Coronary artery (tissue), 2 donors: ENCODE measurements at regions not wholly inside any gene's neighbourhood (a gene's known extent, or its start where the extent isn't known, plus 50 kb on each side); places are given as distances from the start of the nearest gene placed in this dataset.

Source experiments
- DNase-seq: peaks from one replicate; pipeline ENCODE4 v3.0.0-alpha.2; 2017; ENCODE audit warnings: low spot score
- H3K27ac ChIP-seq, 2 donors: fragments of 200-600 bp; sonication (generic); one replicate each; pipeline ENCODE4 v1.5.1; 2016 to 2019
- H3K4me3 ChIP-seq: fragments of 200-600 bp; sonication (generic); 2 replicates; pipeline ENCODE4 v1.5.1; 2016; ENCODE audit warnings: mild to moderate bottlenecking, moderate library complexity
- TF ChIP-seq, protein P1 (sequence below): fragments of 200-600 bp; sonication (generic); IDR thresholded peaks from one replicate; pipeline ENCODE4 v1.5.1; 2019; ENCODE audit warnings: antibody characterized with exemption

DNA sequence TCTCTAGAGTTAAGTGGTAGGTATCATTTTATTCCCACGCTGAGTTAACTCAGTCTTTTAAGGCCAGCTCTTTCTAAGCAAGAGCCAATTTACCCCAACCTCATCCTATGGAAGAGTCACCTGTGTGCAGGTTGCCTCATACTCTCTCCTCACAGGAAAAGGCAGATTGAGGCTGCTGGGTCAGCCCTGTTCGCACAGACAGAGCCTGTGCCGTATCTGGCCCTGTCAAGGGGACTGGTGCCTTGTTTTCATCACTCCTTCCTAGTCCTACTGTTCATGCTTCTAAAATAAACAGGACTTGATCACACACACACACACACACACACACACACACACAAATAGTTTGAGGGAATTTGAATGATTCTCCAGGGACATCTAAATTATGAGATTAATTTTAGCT lies 285.0 kb downstream of the SLC6A15 start:
- no peak overlapping the region for H3K4me3 ChIP-seq
- no peak overlapping the region for H3K27ac ChIP-seq
- TF ChIP-seq, protein P1, sequence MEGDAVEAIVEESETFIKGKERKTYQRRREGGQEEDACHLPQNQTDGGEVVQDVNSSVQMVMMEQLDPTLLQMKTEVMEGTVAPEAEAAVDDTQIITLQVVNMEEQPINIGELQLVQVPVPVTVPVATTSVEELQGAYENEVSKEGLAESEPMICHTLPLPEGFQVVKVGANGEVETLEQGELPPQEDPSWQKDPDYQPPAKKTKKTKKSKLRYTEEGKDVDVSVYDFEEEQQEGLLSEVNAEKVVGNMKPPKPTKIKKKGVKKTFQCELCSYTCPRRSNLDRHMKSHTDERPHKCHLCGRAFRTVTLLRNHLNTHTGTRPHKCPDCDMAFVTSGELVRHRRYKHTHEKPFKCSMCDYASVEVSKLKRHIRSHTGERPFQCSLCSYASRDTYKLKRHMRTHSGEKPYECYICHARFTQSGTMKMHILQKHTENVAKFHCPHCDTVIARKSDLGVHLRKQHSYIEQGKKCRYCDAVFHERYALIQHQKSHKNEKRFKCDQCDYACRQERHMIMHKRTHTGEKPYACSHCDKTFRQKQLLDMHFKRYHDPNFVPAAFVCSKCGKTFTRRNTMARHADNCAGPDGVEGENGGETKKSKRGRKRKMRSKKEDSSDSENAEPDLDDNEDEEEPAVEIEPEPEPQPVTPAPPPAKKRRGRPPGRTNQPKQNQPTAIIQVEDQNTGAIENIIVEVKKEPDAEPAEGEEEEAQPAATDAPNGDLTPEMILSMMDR, result no peak
- DNase-seq, result no peak

DNA sequence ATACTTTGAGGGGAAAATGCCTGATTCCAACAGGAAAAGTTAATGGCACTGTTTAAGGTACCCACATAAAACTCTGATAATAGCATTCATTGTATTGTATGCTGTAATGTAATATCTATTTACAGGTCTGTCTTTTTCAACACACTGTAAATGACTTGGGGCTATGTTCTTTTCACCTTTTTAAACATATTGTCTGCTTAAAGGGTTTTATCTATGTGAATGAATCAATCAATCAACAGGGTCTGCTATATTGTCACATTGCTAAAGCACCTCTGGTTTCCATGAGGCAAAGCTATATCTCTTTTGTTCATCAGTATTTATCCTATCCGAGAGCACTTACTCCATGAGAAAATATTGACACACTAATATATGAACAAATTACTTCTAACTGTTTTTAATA lies 288.0 kb downstream of the SLC6A15 start:
- no peak for DNase-seq
- Histone ChIP-seq H3K27ac (no peak overlapping the region), H3K4me3 (no peak overlapping the region)
- TF ChIP-seq, protein P1, result no peak

DNA sequence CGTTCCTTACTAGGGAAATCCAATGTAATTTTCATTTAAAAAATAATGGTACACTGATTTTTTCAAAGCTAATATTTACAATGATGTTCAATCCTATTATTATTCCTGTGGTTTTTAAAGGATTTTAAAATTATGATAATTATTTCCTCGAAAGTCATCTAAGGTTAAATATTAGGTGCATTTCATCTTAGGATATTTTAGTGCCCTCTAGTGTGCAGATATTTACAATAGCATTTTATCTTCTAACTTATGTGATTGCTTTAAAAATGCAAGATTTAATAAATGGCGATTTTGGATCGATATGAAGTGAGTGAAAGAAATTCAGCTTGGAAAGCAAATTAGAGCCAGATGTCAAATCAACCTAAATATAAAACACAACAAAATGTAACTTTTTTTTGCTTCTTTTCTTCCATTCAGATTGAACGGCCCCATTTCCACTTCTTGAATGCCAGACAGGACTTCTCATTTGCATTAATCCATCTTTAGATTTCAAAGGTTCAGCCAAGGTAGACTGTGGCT lies 293.5 kb downstream of the SLC6A15 start:
- TF ChIP-seq, protein P1, result no peak
- Histone ChIP-seq H3K4me3 (no peak overlapping the region), H3K27ac (no peak overlapping the region)
- no peak for DNase-seq

DNA sequence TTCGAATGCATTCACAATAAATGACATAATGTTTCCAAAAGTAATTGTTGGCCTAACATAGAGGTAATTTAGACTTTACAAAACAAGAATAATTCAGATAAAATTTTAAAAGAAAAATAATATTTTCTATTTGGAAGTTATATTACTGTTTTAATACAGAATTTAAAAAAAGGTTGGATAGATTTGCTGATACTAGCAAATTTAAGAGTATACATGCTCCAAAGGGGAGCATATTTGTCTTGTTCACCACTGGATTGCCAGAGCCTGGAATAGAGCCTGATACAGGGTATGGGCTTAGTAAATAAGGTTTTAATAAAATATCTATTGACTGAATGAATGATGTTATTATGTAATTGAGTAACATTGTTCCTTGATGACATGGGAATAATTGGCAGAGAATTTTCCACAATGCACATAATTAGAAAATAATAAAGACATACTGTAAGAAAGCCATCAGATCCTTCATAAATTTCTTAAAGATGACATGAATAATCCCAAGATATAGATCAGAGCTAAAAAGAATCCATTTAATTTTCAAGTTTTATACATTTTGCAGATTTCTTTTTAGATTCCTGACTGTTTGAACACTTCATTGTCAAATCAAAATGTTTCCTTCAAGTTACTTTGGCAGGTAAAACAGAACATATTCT lies 305.3 kb downstream of the SLC6A15 start:
- TF ChIP-seq, protein P1, result no peak
- DNase-seq, result no peak
- no peak overlapping the region for H3K27ac ChIP-seq
- no peak overlapping the region for H3K4me3 ChIP-seq

DNA sequence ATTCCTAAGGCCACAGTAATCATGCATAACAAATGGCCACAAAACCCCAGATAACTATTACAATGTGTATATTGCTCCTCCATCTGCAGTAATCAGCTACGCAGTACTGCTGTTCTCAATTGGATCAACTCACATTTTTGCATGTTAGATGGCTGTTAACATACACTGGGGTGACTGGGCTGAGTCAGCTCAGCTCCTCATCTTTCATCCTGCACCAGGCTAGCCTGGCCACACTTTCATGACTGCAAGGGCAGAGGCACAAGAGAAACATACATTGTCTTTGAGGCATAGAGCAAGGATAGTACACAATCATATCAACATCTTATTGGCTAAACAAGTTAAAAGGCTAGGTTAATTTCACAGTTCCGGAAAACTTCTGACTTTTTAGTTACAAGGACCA lies 306.6 kb downstream of the SLC6A15 start:
- no peak overlapping the region for H3K4me3 ChIP-seq
- no peak for DNase-seq
- no peak overlapping the region for H3K27ac ChIP-seq
- TF ChIP-seq, protein P1, result no peak

DNA sequence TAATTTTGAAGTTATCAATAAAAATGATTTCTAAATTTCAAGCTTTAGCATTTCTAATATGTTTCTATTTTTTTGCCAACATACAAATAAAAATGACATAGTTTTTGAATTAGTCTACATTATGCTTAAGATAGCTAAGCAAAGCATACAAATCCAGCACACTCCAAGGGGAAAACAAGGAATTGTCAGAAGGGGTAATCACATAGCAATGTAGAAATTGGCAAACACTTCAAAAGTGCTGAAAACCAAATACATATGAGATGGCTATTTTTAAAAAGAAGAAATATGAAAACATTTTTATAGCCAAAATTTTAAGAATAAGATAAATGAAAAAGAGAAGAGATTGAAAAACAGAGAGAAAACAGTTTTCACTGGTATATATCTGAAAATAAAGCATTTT lies 308.0 kb downstream of the SLC6A15 start:
- TF ChIP-seq, protein P1, result no peak
- DNase-seq, result no peak
- Histone ChIP-seq H3K27ac (no peak overlapping the region), H3K4me3 (no peak overlapping the region)

DNA sequence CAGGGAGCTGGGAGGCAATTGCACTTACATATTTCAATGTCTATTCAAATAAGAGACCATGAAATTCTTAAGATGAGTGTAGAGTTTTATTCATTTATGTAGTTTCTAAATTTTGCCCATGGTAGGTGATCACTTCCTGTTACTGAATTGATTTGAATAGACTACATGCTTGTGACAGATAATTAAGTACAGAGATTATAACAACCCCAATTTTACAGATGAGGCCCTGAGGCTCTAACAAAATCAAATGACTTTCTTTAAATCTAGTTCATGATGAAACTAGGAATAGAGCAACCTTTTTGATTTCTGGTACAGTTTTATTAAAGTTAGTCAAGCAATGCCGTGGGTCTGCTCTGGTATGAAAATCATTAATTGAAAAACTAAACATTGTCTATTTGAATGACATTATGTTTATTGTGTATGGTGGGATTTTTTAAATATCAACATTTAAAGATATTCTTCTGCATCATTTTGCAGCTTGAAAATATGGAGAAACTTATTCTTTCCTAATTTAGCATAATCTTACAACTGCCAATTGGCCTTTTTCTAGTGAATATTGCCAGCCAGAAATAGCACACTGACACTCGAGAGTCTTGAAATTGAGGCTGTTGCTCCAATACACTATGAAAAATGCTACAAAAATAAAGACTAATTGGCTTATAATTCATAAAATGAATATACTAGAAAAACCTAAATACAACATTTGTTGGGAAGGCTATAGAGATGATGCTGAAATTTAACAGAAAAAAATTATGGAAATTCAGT lies 308.9 kb downstream of the SLC6A15 start:
- TF ChIP-seq, protein P1, result no peak
- no peak overlapping the region for H3K4me3 ChIP-seq
- H3K27ac ChIP-seq, result no peak overlapping the region
- no peak for DNase-seq
